ENCODE measurements at regions not wholly inside any gene's neighbourhood (a gene's known extent, or its start where the extent isn't known, plus 50 kb on each side); places are given as distances from the start of the nearest gene placed in this dataset.

GRCh38 chr13:106115081-106115480 is 420.4 kb downstream of the EFNB2 start:
- no peak overlapping the region for H3K4me3 ChIP-seq (ENCODE audit: extremely low read depth in 1 of 4, insufficient read depth in 2 of 4, low read depth in 3 of 4, low read length in 4 of 4)
- H2BK15ac ChIP-seq (ENCODE audit: low read length) = no peak overlapping the region
- H2BK120ac ChIP-seq (replicated peaks; ENCODE audit: low read depth, low read length) = no peak overlapping the region
- H2BK12ac ChIP-seq (ENCODE audit: low read depth, low read length) = no peak overlapping the region
- H3K4me2 ChIP-seq (ENCODE audit: insufficient read depth in 1 of 2, low read depth in 2 of 2, low read length in 2 of 2) = no peak overlapping the region
- H3K23ac ChIP-seq (ENCODE audit: insufficient read length) = no peak overlapping the region
- H2BK5ac ChIP-seq (ENCODE audit: low read depth, low read length) = no peak overlapping the region
- no peak overlapping the region for H3K14ac ChIP-seq (ENCODE audit: insufficient read length)
- TF ChIP-seq JUN (IDR thresholded peaks at IDR 0.05; ENCODE audit: low read depth, low read length) (no peak), SIN3A (conservative IDR thresholded peaks at IDR 0.05 in 1 of 2, IDR thresholded peaks at IDR 0.05 in 1 of 2; ENCODE audit: low read depth in 1 of 2, low read length in 2 of 2) (no peak)
- H3K79me2 ChIP-seq (ENCODE audit: control insufficient read depth in 1 of 2, insufficient read depth in 2 of 2, low read length in 2 of 2) = no peaks in the 10 kb centered on the region
- H3K36me3 ChIP-seq (ENCODE audit: control insufficient read depth in 2 of 4, insufficient read depth in 4 of 4, low read length in 3 of 4) = no peaks in the 10 kb centered on the region
- no peaks in the 10 kb centered on the region for H3K27me3 ChIP-seq (replicated peaks in 1 of 4; ENCODE audit: control insufficient read depth in 3 of 4, extremely low read depth in 1 of 4, insufficient read depth in 3 of 4, low read length in 3 of 4)
- FAIRE-seq (no peak), DNase-seq (ENCODE audit: low read depth in 1 of 2, low spot score in 2 of 2) (no peak)
- no peaks in the 10 kb centered on the region for H4K20me1 ChIP-seq (replicated peaks in 1 of 2; ENCODE audit: control insufficient read depth in 1 of 2, insufficient read depth in 2 of 2, low read length in 2 of 2)
- H4K8ac ChIP-seq (ENCODE audit: extremely low read depth, insufficient read depth, low read length) = no peak overlapping the region
- peaks cover 0 to 5% (median 2%) of the 10 kb centered on the region in 4 experiments; a peak in 2 of 7 replicates for H3K4me1 ChIP-seq (replicated peaks in 1 of 4; ENCODE audit: control insufficient read depth in 3 of 4, insufficient read depth in 4 of 4, low read length in 3 of 4)
- H2AK5ac ChIP-seq (ENCODE audit: low read depth, low read length) = no peak overlapping the region
- no peak overlapping the region for H3K4ac ChIP-seq (replicated peaks; ENCODE audit: insufficient read length, low read depth, low read length)
- H4K91ac ChIP-seq (replicated peaks; ENCODE audit: insufficient read length, low read length) = no peak overlapping the region
- H3K79me1 ChIP-seq (ENCODE audit: low read depth, low read length) = no peaks in the 10 kb centered on the region
- no peak overlapping the region for H3K18ac ChIP-seq (ENCODE audit: extremely low read depth, low read length)
- no peaks in the 10 kb centered on the region for H3K23me2 ChIP-seq (ENCODE audit: low read depth, low read length)
- no peak overlapping the region for H3K56ac ChIP-seq (replicated peaks; ENCODE audit: insufficient read length, low read depth, low read length)
- H2BK20ac ChIP-seq (ENCODE audit: low read length) = no peak overlapping the region
- H4K5ac ChIP-seq (ENCODE audit: insufficient read length, low read depth, low read length) = no peak overlapping the region
- no peak overlapping the region for H2AFZ ChIP-seq (ENCODE audit: low read length)
- 93% methylated on average over 2 of the region's 2 CpGs; no CpG with 5 or more reads in 1 of the 2 experiments for WGBS, 2 experiments (ENCODE audit: extremely low coverage in 1 of 2, insufficient coverage in 1 of 2, insufficient read length in 1 of 2, insufficient replicate concordance in 2 of 2, low coverage in 1 of 2, low lambda C conversion rate in 2 of 2, missing lambda C conversion rate in 1 of 2)
- H3K9ac ChIP-seq (replicated peaks in 1 of 4; ENCODE audit: extremely low read depth in 1 of 4, low read depth in 3 of 4, low read length in 3 of 4) = no peak overlapping the region
- POLR2A ChIA-PET (ENCODE audit: partially characterized antibody) = no interaction called here
- no peak overlapping the region for H3K27ac ChIP-seq (ENCODE audit: low read depth, low read length)
- CTCF ChIA-PET (ENCODE audit: partially characterized antibody) = no interaction called here
- H3K9me3 ChIP-seq (ENCODE audit: insufficient read depth in 2 of 2, low read depth in 1 of 2, low read length in 1 of 2) = no peaks in the 10 kb centered on the region
